ENCODE measurements at regions not wholly inside any gene's neighbourhood (a gene's known extent, or its start where the extent isn't known, plus 50 kb on each side); places are given as distances from the start of the nearest gene placed in this dataset.

GRCh38 chr11:45388472-45388871 lies 102.3 kb upstream of the SYT13 start:
- no peak for TF ChIP-seq CTCF (conservative IDR thresholded peaks at IDR 0.05)
- no peak for TF ChIP-seq ZFX (IDR thresholded peaks at IDR 0.05)

All from C4-2B (cell line).